NCI-H524 treated with DMSO at 0.1 percent for 48 hours (cell line): ENCODE measurements at regions not wholly inside any gene's neighbourhood (a gene's known extent, or its start where the extent isn't known, plus 50 kb on each side); places are given as distances from the start of the nearest gene placed in this dataset.

Experiments
- DNase-seq: peaks from one replicate; lab custom pipeline; 2025; lab: John Stamatoyannopoulos, UW

GRCh38 chr2:176729706-176730569, 460.7 kb downstream of the MTX2 start:
- no peak for DNase-seq

GRCh38 chr2:176732780-176733179, 463.5 kb downstream of the MTX2 start:
- DNase-seq = no peak

GRCh38 chr2:176733698-176734430, 464.6 kb downstream of the MTX2 start:
- no peak for DNase-seq

GRCh38 chr2:176734868-176735267, 465.6 kb downstream of the MTX2 start:
- DNase-seq = no peak

GRCh38 chr2:176742271-176742670, 470.3 kb upstream of the HNRNPA3 start:
- DNase-seq = no peak

GRCh38 chr2:176743671-176744070, 468.9 kb upstream of the HNRNPA3 start:
- no peak for DNase-seq

- DNase-seq = no peak
Measured at GRCh38 chr2:176744146-176744545, 468.4 kb upstream of the HNRNPA3 start.

GRCh38 chr2:176745543-176746200, 466.9 kb upstream of the HNRNPA3 start:
- no peak for DNase-seq

- DNase-seq = no peak
Measured at GRCh38 chr2:176746411-176746810, 466.2 kb upstream of the HNRNPA3 start.

GRCh38 chr2:176747506-176747905, 465.1 kb upstream of the HNRNPA3 start:
- DNase-seq = no peak

GRCh38 chr2:176747928-176748327, 464.7 kb upstream of the HNRNPA3 start:
- no peak for DNase-seq

GRCh38 chr2:176748662-176749061, 463.9 kb upstream of the HNRNPA3 start:
- no peak for DNase-seq

GRCh38 chr2:176751314-176752227, 461.0 kb upstream of the HNRNPA3 start:
- DNase-seq = no peak

- DNase-seq = no peak
Measured at GRCh38 chr2:176752295-176752694, 460.3 kb upstream of the HNRNPA3 start.

- DNase-seq = no peak
Measured at GRCh38 chr2:176753205-176753604, 459.4 kb upstream of the HNRNPA3 start.

GRCh38 chr2:176753752-176754474, 458.7 kb upstream of the HNRNPA3 start:
- no peak for DNase-seq

- no peak for DNase-seq
Measured at GRCh38 chr2:176755537-176756135, 457.0 kb upstream of the HNRNPA3 start.

GRCh38 chr2:176758426-176758825, 454.2 kb upstream of the HNRNPA3 start:
- no peak for DNase-seq

- no peak for DNase-seq
Measured at GRCh38 chr2:176760439-176760838, 452.2 kb upstream of the HNRNPA3 start.

GRCh38 chr2:176763130-176763529, 449.5 kb upstream of the HNRNPA3 start:
- no peak for DNase-seq
